Adrenal gland (tissue), 9 donors: ENCODE measurements at regions not wholly inside any gene's neighbourhood (a gene's known extent, or its start where the extent isn't known, plus 50 kb on each side); places are given as distances from the start of the nearest gene placed in this dataset.
"Not testable (repeated sequence)": the region's sequence is repeated elsewhere in the genome, so short reads cannot be mapped to it uniquely, and the experiment has no call there.

Experiments
- DNase-seq, 7 donors: peaks; one replicate each; pipeline ENCODE4 v3.0.0-alpha.2; 2019 to 2020
- H3K27ac ChIP-seq, 5 donors: fragments of 200-600 bp; sonication (generic) in 4 of 5; 1 replicate in 3 of 5; 2 replicates in 2 of 5; pipeline versions ENCODE4 v1.5.1 to v1.8.0; 2016 to 2020; ENCODE audit warnings: mild to moderate bottlenecking in 1 of 5
- H3K27me3 ChIP-seq: fragments of 200-600 bp; 2 replicates; pipeline ENCODE4 v1.8.0; 2021
- H3K36me3 ChIP-seq, 2 donors: fragments of 200-600 bp; replicated peaks in 1 of 2; 1 replicate in 1 of 2; 2 replicates in 1 of 2; pipeline versions ENCODE4 v1.5.1 to v1.8.0; 2018 to 2022
- H3K4me1 ChIP-seq, 2 donors: fragments of 200-600 bp; replicated peaks in 1 of 2; 1 replicate in 1 of 2; 2 replicates in 1 of 2; pipeline versions ENCODE4 v1.5.1 to v1.8.0; 2018 to 2021
- H3K4me3 ChIP-seq, 4 donors: fragments of 200-600 bp; sonication (generic) in 3 of 4; one replicate each; pipeline ENCODE4 v1.5.1; 2016 to 2018
- H3K9me3 ChIP-seq, 3 donors: fragments of 200-600 bp; sonication (generic) in 1 of 3; replicated peaks in 1 of 3; 1 replicate in 2 of 3; 2 replicates in 1 of 3; pipeline versions ENCODE4 v1.5.1 to v1.8.0; 2016 to 2021
- CTCF ChIP-seq, 6 experiments: fragments of 450-650 bp in 4 of 6; fragments of 200-600 bp in 2 of 6; sonication (generic) in 1 of 6; IDR thresholded peaks; 1 replicate in 5 of 6; 2 replicates in 1 of 6; pipeline versions ENCODE4 v1.5.1 to v1.8.0; 2016 to 2021; ENCODE audit warnings: antibody characterized with exemption in 6 of 6, mild to moderate bottlenecking in 2 of 6, moderate library complexity in 1 of 6
- POLR2A ChIP-seq, 2 donors: fragments of 450-650 bp; IDR thresholded peaks; one replicate each; pipeline ENCODE4 v1.6.1; 2017; ENCODE audit warnings: antibody characterized with exemption in 2 of 2, mild to moderate bottlenecking in 2 of 2, moderate library complexity in 1 of 2
- WGBS, 4 donors: extraction: QIAGEN DNeasy Blood & Tissue Kit in 2 of 4; methylation state at CpG; one replicate each; pipeline versions ENCODE4 v1.1.5 to v1.1.7; 2013 to 2017; 5-methylcytosine and 5-hydroxymethylcytosine counted together
- intact Hi-C, 2 donors: fragments of 100-400 bp; cut with DNase I; formaldehyde crosslinking; loops; one replicate each; pipeline versions ENCODE4 v1.14.1 to v1.15.0; 2022 to 2023
- donor health status: healthy with polysubstance abuse.
- donor health status: Bipolar disorder and iron deficiency.
- donor health status: DM: yes; HTN: yes; CAD: no.
- donor health status: DM: no; HTN: no; CAD: no.
- donor health status: DM: no; HTN: no; CAD: no.

- H3K36me3 ChIP-seq = no peaks in the 10 kb centered on the region
- WGBS, 4 donors = 68 to 88% (median 75%) methylated on average over 2 of the region's 2 CpGs
- H3K9me3 ChIP-seq = no peaks in the 10 kb centered on the region
- intact Hi-C loops = no loop called here
- H3K27ac ChIP-seq = no peak overlapping the region
- no peaks in the 10 kb centered on the region for H3K27me3 ChIP-seq
- DNase-seq = no peak
- TF ChIP-seq POLR2A (IDR thresholded peaks at IDR 0.05) = no peak
- TF ChIP-seq CTCF (IDR thresholded peaks at IDR 0.05) = no peak
- H3K4me3 ChIP-seq = no peak overlapping the region
- H3K4me1 ChIP-seq = no peaks in the 10 kb centered on the region
Observed at GRCh38 chr1:175265091-175265490, 72.5 kb upstream of the KIAA0040 start.

GRCh38 chr1:175262621-175263020 is 70.0 kb upstream of the KIAA0040 start:
- intact Hi-C loops = no loop called here

GRCh38 chr1:175256246-175256645 is 63.7 kb upstream of the KIAA0040 start:
- intact Hi-C loops, DNase-seq, H3K4me1 ChIP-seq, H3K9me3 ChIP-seq, H3K27me3 ChIP-seq, H3K36me3 ChIP-seq, H3K4me3 ChIP-seq, H3K27ac ChIP-seq: not testable (repeated sequence)
- WGBS, 4 donors = 75 to 95% (median 91%) methylated on average over 3 of the region's 3 CpGs

More at GRCh38 chr1:175262621-175263020, 70.0 kb upstream of the KIAA0040 start:
- no peaks in the 10 kb centered on the region for H3K9me3 ChIP-seq
- TF ChIP-seq POLR2A (IDR thresholded peaks at IDR 0.05) (no peak), CTCF (IDR thresholded peaks at IDR 0.05) (no peak)
- H3K27ac ChIP-seq = no peak overlapping the region
- H3K4me3 ChIP-seq = no peak overlapping the region
- H3K27me3 ChIP-seq = no peaks in the 10 kb centered on the region
- no peaks in the 10 kb centered on the region for H3K4me1 ChIP-seq
- no peak for DNase-seq
- 56 to 67% (median 62%) methylated on average over 1 of the region's 1 CpG for whole genome bisulfite sequencing, 4 donors
- H3K36me3 ChIP-seq = no peaks in the 10 kb centered on the region

- H3K4me3 ChIP-seq = no peak overlapping the region
- no peaks in the 10 kb centered on the region for H3K27me3 ChIP-seq
- no peaks in the 10 kb centered on the region for H3K9me3 ChIP-seq
- WGBS, 4 donors = 92 to 100% (median 93%) methylated on average over 1 of the region's 1 CpG
- intact Hi-C loops = no loop called here
- no peak for DNase-seq
- TF ChIP-seq CTCF (IDR thresholded peaks at IDR 0.05) (no peak), POLR2A (IDR thresholded peaks at IDR 0.05) (no peak)
- no peaks in the 10 kb centered on the region for H3K4me1 ChIP-seq
- no peak overlapping the region for H3K27ac ChIP-seq
- no peaks in the 10 kb centered on the region for H3K36me3 ChIP-seq
Observed at GRCh38 chr1:175254190-175254589, 61.6 kb upstream of the KIAA0040 start.

GRCh38 chr1:175252561-175252960 is 60.0 kb upstream of the KIAA0040 start:
- Histone ChIP-seq H3K27ac (no peak overlapping the region), H3K36me3 (no peaks in the 10 kb centered on the region), H3K9me3 (no peaks in the 10 kb centered on the region), H3K4me1 (no peaks in the 10 kb centered on the region), H3K4me3 (no peak overlapping the region), H3K27me3 (no peaks in the 10 kb centered on the region)
- TF ChIP-seq POLR2A (IDR thresholded peaks at IDR 0.05) = no peak
- no peak for TF ChIP-seq CTCF (IDR thresholded peaks at IDR 0.05)
- 73 to 84% (median 77%) methylated on average over 2 of the region's 2 CpGs for WGBS, 4 donors
- DNase-seq = no peak
- intact Hi-C loops = no loop called here
